Uterus (tissue), 2 donors: ENCODE measurements at regions not wholly inside any gene's neighbourhood (a gene's known extent, or its start where the extent isn't known, plus 50 kb on each side); places are given as distances from the start of the nearest gene placed in this dataset.

ENCODE experiments used
- CTCF ChIP-seq, 4 experiments: fragments of 200-600 bp in 2 of 4; fragments of 450-650 bp in 2 of 4; sonication (generic) in 2 of 4; IDR thresholded peaks; one replicate each; pipeline ENCODE4 v1.5.1; 2016 to 2019; ENCODE audit warnings: antibody characterized with exemption in 4 of 4, mild to moderate bottlenecking in 2 of 4, moderate library complexity in 1 of 4
- POLR2A ChIP-seq, 2 donors: fragments of 450-650 bp; IDR thresholded peaks; one replicate each; pipeline ENCODE4 v1.6.1; 2016; ENCODE audit warnings: antibody characterized with exemption in 2 of 2, mild to moderate bottlenecking in 1 of 2, moderate library complexity in 1 of 2

GRCh38 chr4:33465565-33465964 lies 2745.4 kb downstream of the PCDH7 start:
- TF ChIP-seq CTCF (IDR thresholded peaks at IDR 0.05) (no peak), POLR2A (IDR thresholded peaks at IDR 0.05) (no peak)
